K562 (cell line): ENCODE measurements at regions not wholly inside any gene's neighbourhood (a gene's known extent, or its start where the extent isn't known, plus 50 kb on each side); places are given as distances from the start of the nearest gene placed in this dataset.

Source experiments
- ATAC-seq: fragments of 200-7000 bp; cut with Tn5 transposase; 3 replicates; pipeline ENCODE4 v1.9.1; 2020; ENCODE audit warnings: moderate library complexity
- BruUV-seq: library from RNA; stranded (reverse); fragments of 400-500 nt; replicated peaks from 2 replicates; lab custom pipeline; 2021; lab: Mats Ljungman, UMichigan
- CTCF ChIA-PET: fragments of 300-600 bp; formaldehyde crosslinking; extraction: SDS; loops from one replicate; lab custom pipeline; 2021; ENCODE audit warnings: low intra/inter-chr PET ratio; lab: Yijun Ruan, JAX
- POLR2A ChIA-PET: fragments of 300-600, 350-650 bp; sonication (Branson Sonifier 250); formaldehyde crosslinking; extraction: SDS; loops from one replicate; lab custom pipeline; 2021; ENCODE audit warnings: antibody characterized with exemption, inconsistent platforms; lab: Yijun Ruan, JAX
- DNase-seq, 4 experiments: peaks; one replicate each; pipeline versions ENCODE4 v3.0.0 to v3.0.0-alpha.2; 2011 to 2018; ENCODE audit warnings: low spot score in 3 of 4, mixed read lengths in 3 of 4; ENCODE audit errors: extremely low read depth in 1 of 4
- FAIRE-seq: peaks from 2 replicates; lab custom pipeline; 2011; peaks lifted over from hg19 to GRCh38; lab: Jason Lieb, UNC
- H2AFZ ChIP-seq: 2 replicates; pipeline ENCODE4 v1.6.0; 2011; ENCODE audit warnings: low read depth, low read length, control low read depth, inconsistent platforms
- H3K27ac ChIP-seq: fragments of 200-600 bp; 3 replicates; pipeline ENCODE4 v1.8.0; 2011; ENCODE audit warnings: low read depth, mild to moderate bottlenecking, control low read depth, inconsistent platforms, low read length, moderate library complexity, mixed read lengths; ENCODE audit errors: extremely low read depth
- H3K27me3 ChIP-seq, 2 experiments: fragments of 300-600 bp in 1 of 2; 2 replicates in 1 of 2; 3 replicates in 1 of 2; pipeline versions ENCODE4 v1.6.0 to v1.8.0; 2011; ENCODE audit warnings: inconsistent platforms in 2 of 2, low read length in 2 of 2, mild to moderate bottlenecking in 1 of 2, mixed read lengths in 1 of 2, moderate library complexity in 1 of 2; ENCODE audit not compliant: control insufficient read depth in 2 of 2, insufficient read depth in 2 of 2
- H3K36me3 ChIP-seq: fragments of 300-600 bp; 3 replicates; pipeline ENCODE4 v1.8.0; 2011; ENCODE audit warnings: mild to moderate bottlenecking, low read length, inconsistent platforms; ENCODE audit not compliant: control insufficient read depth, insufficient read depth
- H3K4me1 ChIP-seq, 2 experiments: fragments of 200-600 bp in 1 of 2; replicated peaks in 1 of 2; 2 replicates in 1 of 2; 3 replicates in 1 of 2; pipeline versions ENCODE4 v1.5.1 to v1.8.0; 2011; ENCODE audit warnings: inconsistent platforms in 2 of 2, low read length in 2 of 2, mild to moderate bottlenecking in 1 of 2, mixed read lengths in 1 of 2, moderate library complexity in 1 of 2; ENCODE audit not compliant: control insufficient read depth in 2 of 2, insufficient read depth in 2 of 2
- H3K4me2 ChIP-seq: 2 replicates; pipeline ENCODE4 v1.6.1; 2011; ENCODE audit warnings: low read length, control low read depth, inconsistent platforms, mixed read lengths; ENCODE audit not compliant: insufficient read depth
- H3K4me3 ChIP-seq: fragments of 200-600 bp; sonication (generic), shearing (Covaris generic); 2 replicates; pipeline ENCODE4 v1.5.1; 2016; ENCODE audit warnings: control low read depth, inconsistent platforms
- H3K79me2 ChIP-seq: fragments of 200-600 bp; 3 replicates; pipeline ENCODE4 v1.8.0; 2011; ENCODE audit warnings: low read length, inconsistent platforms; ENCODE audit not compliant: control insufficient read depth, insufficient read depth
- H3K9ac ChIP-seq, 2 experiments: 2 replicates each; pipeline versions ENCODE4 v1.6.0 to v1.6.1; 2011; ENCODE audit warnings: low read depth in 2 of 2, low read length in 2 of 2, control low read depth in 1 of 2, inconsistent platforms in 1 of 2, mild to moderate bottlenecking in 1 of 2, mixed read lengths in 1 of 2; ENCODE audit not compliant: insufficient read depth in 1 of 2
- H3K9me1 ChIP-seq: one replicate; pipeline ENCODE4 v1.6.0; 2011; ENCODE audit warnings: inconsistent platforms, mild to moderate bottlenecking, low read length, moderate library complexity; ENCODE audit not compliant: control insufficient read depth, insufficient read depth
- H3K9me3 ChIP-seq: replicated peaks from 2 replicates; pipeline ENCODE4 v1.5.1; 2011; ENCODE audit warnings: low read depth, low read length, inconsistent platforms; ENCODE audit not compliant: control insufficient read depth, insufficient read depth
- H4K20me1 ChIP-seq: replicated peaks from 2 replicates; pipeline ENCODE4 v1.6.1; 2011; ENCODE audit warnings: low read length, inconsistent platforms, mixed read lengths; ENCODE audit not compliant: control insufficient read depth, insufficient read depth
- MED1 ChIP-seq: sonication (generic); formaldehyde crosslinking; IDR thresholded peaks from 2 replicates; pipeline ENCODE4 v1.8.1; 2023; ENCODE audit warnings: missing genetic modification reagents, borderline replicate concordance
- RBM22 ChIP-seq: fragments of 200-400 bp; formaldehyde crosslinking; IDR thresholded peaks from 2 replicates; pipeline ENCODE4 v1.6.1; 2018; ENCODE audit warnings: low read length, low read depth; ENCODE audit not compliant: poor library complexity, severe bottlenecking
- RBM34 ChIP-seq: fragments of 200-400 bp; formaldehyde crosslinking; IDR thresholded peaks from 2 replicates; pipeline ENCODE4 v1.6.1; 2018; ENCODE audit warnings: low read length, borderline replicate concordance; ENCODE audit not compliant: insufficient read depth
- SLC30A9 ChIP-seq: fragments of 250-450 bp; sonication (Bioruptor Pico); IDR thresholded peaks from 2 replicates; pipeline ENCODE4 v1.8.0; 2022; ENCODE audit warnings: mild to moderate bottlenecking, moderate library complexity
- ZNF785 ChIP-seq: fragments of 250-450 bp; sonication (Bioruptor Pico); IDR thresholded peaks from 2 replicates; pipeline ENCODE4 v1.4.0; 2020; ENCODE audit warnings: mild to moderate bottlenecking
- WGBS: fragments of 100-300 bp; shearing (Covaris generic); methylation state at CpG from one replicate; pipeline ENCODE4 v1.1.6; 2016; ENCODE audit warnings: low coverage, mixed read lengths; ENCODE audit not compliant: insufficient coverage; ENCODE audit errors: missing lambda C conversion rate; 5-methylcytosine and 5-hydroxymethylcytosine counted together
- in situ Hi-C: fragments of 300-500 bp; cut with MboI; formaldehyde crosslinking; loops from 4 replicates; pipeline ENCODE4 v1.15.0; 2018; ENCODE audit warnings: inconsistent platforms, mixed read lengths
- intact Hi-C: fragments of 100-400 bp; cut with micrococcal nuclease; formaldehyde crosslinking; loops from 2 replicates; pipeline ENCODE4 v1.14.2; 2022
- TF ChIP-seq, protein P1 (sequence below): sonication (generic); formaldehyde crosslinking; IDR thresholded peaks from 2 replicates; pipeline ENCODE4 v1.8.0; 2022; ENCODE audit warnings: mild to moderate bottlenecking, missing genetic modification reagents, borderline replicate concordance

DNA sequence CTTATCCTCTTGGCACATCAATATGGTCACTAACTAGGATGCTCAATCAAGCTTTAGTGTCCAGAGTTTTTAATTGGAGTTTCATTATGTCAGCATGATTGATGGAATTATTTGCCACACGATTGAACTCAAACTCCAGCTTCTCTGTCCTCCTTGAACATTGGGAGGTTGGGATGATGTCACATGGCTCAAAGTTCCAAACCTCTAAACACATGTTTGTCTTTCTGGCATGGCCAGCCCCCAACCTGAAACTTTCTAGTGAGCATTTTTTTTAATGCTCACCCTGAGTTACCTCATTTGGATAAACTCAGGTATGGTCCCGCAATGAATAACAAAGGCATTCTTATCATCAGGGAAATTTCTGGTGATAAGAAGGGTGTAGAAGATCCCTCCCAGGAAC is 86.0 kb downstream of the RHOU start:
- ChIA-PET POLR2A (no interaction called here), CTCF (no interaction called here)
- Histone ChIP-seq H3K9me3 (no peaks in the 10 kb centered on the region), H4K20me1 (no peaks in the 10 kb centered on the region), H3K9me1 (no peaks in the 10 kb centered on the region), H3K9ac (no peak overlapping the region), H3K4me1 (no peaks in the 10 kb centered on the region), H3K27me3 (peaks cover 0 to 5% of the 10 kb centered on the region in 2 experiments; a peak in 1 of 5 replicates), H3K36me3 (no peaks in the 10 kb centered on the region), H3K4me2 (no peak overlapping the region), H3K79me2 (no peaks in the 10 kb centered on the region), H3K4me3 (no peak overlapping the region), H2AFZ (no peak overlapping the region), H3K27ac (no peak overlapping the region)
- no peak for TF ChIP-seq MED1 (CRISPR knock-in tag)
- no peak for TF ChIP-seq ZNF785 (CRISPR knock-in tag)
- TF ChIP-seq RBM34: no peak
- TF ChIP-seq, protein P1, sequence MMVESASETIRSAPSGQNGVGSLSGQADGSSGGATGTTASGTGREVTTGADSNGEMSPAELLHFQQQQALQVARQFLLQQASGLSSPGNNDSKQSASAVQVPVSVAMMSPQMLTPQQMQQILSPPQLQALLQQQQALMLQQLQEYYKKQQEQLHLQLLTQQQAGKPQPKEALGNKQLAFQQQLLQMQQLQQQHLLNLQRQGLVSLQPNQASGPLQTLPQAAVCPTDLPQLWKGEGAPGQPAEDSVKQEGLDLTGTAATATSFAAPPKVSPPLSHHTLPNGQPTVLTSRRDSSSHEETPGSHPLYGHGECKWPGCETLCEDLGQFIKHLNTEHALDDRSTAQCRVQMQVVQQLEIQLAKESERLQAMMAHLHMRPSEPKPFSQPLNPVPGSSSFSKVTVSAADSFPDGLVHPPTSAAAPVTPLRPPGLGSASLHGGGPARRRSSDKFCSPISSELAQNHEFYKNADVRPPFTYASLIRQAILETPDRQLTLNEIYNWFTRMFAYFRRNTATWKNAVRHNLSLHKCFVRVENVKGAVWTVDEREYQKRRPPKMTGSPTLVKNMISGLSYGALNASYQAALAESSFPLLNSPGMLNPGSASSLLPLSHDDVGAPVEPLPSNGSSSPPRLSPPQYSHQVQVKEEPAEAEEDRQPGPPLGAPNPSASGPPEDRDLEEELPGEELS (CRISPR knock-in tag): no peak
- no peak for TF ChIP-seq SLC30A9 (CRISPR knock-in tag)
- TF ChIP-seq RBM22: no peak
- DNase-seq: no peak
- no TSS peak for BruUV-seq
- intact Hi-C loops: no loop called here
- 0% methylated on average over 2 of the region's 2 CpGs for WGBS
- in situ Hi-C loops: no loop called here
- no peak for ATAC-seq
- FAIRE-seq: no peak
